D341Med (cell line): ENCODE measurements at regions not wholly inside any gene's neighbourhood (a gene's known extent, or its start where the extent isn't known, plus 50 kb on each side); places are given as distances from the start of the nearest gene placed in this dataset.

Source experiments
- DNase-seq: peaks from one replicate; pipeline ENCODE4 v3.0.0; 2012; ENCODE audit warnings: low spot score

DNA sequence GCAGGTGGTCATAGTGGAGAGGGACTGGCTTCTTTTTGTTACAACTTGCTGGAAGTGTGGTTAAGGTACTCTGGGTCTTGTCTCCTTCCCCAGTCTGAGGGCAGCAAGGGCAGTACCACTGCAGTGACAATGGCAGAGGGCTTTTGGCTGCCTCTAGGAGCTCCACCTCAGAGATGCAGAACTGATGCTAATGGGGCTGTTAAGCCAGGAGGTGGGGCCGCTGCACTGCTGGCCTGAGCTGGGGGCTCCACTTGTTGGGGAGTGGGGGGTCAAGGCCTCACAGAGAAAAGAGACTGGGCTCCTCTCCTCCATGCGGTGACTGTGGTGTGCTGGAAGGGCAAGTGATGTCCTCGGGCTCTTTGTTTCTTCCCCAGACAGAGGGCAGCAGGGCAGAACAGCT lies 135.7 kb downstream of the DSEL start:
- DNase-seq: no peak

DNA sequence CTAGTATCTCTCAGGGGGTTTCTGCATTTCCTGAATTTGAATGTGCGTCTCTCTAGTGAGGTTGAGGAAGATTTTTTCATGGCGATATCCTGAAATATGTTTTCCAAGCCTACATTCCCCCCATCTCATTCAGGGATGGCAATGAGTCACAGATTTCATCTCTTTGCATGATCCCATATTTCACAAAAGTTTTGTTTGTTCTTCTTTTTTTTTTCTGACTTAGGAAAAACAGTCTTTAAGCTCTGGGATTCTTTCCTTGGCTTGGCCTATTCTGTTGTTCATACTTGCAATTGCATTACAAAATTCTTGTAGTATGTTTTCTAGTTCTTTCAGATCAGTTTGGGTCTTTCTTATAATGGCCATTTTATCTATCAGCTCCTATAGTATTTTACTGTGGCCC lies 136.5 kb downstream of the DSEL start:
- DNase-seq: no peak

DNA sequence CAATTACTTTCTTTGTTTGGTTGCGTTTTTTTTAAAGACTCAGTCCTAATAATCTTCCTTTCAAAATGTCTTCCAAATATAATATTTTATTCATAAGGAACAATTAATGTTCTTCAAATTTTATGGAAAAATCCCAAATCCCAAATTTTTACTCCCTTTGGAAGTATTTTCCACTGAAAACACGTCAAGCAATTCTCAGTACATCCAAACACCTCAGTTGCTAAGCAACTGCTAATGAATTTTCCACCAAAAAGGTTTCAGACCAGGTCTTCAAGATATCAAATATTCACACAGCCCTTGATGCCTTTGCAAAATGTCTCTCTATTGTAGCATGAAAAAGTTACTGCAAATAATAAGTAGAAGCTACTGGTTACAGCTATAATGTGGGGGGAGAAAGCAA lies 140.1 kb downstream of the DSEL start:
- DNase-seq: no peak

DNA sequence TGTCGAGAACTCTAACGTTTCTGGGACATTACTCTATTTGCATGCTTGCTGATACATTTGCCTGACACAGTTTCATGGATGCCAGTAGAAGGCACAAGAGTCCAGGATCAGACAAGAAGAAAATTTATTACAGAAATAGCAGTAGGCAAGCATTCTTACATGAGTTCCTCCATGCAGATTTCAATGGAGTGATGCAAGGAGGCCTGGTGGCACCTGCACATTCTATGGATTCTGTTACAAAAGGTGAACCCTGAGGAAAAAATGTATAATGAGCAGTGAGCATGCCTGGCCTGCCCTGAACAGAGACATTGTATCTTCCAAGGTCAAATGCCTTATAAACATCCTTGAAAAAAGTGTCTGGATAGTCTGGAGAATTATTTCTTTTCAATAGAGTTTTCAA lies 142.9 kb downstream of the DSEL start:
- no peak for DNase-seq

DNA sequence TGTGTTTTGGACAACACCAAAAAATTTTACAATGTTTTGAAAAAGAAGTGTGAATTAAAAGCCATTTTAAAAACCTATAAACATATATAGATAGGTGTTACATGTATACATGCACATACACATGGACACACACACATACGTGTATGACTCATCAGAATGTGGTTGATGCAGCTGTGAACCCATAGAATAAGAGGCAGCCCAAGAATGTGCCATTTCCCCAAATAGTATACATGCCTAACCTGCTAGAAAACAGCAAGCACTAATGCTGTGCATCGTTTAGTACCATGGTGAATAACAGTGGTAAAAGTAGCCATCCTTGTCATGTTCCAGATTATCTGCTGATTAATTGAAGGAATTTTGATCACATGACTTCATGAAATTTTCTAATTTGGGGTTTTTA lies 149.0 kb downstream of the DSEL start:
- no peak for DNase-seq

DNA sequence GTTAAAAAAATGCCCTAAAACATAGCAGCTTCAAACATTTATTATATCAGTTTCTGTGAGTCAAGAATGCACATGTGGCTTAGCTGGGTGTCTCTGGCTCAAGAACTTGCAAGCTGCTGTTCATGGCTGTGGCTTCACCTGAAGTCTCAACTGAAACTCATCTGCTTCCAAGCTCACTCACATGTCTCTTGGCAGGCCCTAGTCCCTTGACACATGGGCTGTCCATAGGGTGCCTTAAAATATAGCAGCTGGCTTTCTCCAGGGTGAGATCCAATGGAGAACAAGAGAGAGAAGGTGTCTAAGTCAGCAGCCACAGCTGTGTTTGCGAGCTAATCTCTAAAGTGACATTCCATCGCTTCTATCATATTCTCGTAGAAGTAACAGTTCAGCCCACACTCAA lies 152.8 kb downstream of the DSEL start:
- DNase-seq: no peak

DNA sequence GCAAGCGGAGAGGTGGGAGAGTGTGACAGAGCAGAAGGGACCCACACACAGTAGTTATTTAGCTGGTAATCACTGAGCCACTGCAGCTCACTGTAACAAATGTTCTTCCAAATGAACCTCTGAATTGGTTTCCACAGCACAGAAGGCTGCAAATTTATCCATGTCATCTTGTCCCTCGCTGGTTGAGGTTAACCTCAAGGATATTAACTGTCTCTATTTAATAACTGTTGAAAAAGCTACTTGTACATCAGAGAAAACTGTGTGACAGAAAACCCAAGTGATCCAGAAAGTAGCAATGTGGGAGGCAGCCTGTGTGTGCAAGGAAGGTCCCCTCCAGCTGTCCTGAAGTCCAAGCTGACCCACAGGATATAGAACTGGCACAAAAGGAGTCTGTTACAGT lies 153.6 kb downstream of the DSEL start:
- DNase-seq: no peak

DNA sequence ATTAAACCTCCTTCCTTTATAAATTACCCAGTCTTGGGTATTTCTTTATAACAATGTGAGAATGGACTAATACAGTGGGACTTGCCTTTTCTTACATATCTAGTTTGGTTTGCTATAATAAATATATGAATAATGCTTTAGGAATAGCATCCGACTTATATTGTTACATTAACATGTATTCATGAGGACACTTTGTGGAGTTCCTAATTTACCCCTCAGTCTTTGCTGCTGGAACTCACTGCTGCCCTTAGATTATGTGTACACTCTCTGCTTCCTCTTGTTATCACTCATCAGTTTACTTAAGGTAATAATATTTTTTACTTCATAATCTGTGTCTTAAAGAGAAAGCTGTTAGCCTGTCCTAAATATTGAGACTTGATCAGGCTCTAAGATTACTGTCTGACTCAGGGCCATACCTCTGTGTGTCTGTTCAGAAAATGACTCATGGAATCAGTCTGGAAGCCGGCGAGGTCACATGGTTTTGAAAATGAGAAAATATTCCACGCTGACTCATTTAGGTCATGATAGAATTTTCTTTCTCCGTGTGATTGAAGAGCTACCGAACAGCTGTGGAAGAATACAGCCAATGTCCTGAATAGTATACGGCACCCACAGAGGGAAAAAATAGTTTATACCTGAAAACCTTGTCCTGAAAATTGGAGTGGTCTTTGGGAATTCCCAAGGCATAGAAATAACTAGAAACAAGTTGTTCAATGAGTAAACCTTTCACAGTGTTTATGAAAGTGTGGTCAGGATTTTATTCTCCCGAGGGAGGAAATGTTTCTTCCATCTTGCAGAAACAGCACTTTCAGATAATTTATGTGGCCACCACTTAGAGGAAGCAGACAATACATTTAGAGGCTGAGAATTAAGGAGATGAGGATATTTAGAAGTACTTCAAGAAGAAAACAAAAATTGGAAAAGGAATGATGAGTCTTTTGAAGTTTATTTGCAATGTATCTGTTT lies 156.4 kb downstream of the DSEL start:
- DNase-seq: no peak

DNA sequence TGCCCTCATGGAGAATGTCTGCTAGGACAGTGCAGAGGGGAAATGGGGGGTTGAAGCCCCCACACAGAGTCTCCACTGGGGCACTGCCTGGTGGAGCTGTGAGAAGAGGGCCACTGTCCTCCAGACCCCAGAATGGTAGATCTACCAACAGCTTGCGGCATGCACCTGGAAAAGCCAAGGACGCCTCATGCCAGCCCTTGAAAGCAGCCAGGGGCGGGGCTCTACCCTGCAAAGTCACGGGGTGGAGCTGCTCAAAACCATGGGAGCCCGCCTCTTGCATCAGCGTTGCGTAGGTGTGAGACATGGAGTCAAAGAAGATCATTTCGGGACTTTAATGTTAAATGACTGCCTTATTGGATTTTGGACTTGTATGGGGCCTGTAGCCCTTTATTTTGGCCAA lies 157.6 kb downstream of the DSEL start:
- no peak for DNase-seq

DNA sequence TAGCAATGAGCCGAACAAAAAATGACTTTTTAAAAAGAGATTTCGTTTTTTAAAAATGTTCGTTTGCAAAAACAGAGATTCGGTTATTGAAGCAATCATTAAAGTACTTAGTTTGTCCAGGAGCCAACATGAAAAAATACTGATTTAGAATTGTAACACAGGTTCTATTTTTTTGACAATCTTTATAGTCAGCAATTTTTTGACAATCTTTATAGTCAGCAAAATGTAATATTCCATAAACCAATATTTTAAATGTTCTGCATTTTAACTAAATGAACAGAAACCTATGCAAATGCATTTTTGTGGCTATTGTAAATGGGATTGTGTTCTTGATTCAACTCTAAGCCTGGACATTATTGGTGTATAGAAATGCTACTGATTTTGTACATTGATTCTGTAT lies 161.8 kb downstream of the DSEL start:
- DNase-seq: no peak

DNA sequence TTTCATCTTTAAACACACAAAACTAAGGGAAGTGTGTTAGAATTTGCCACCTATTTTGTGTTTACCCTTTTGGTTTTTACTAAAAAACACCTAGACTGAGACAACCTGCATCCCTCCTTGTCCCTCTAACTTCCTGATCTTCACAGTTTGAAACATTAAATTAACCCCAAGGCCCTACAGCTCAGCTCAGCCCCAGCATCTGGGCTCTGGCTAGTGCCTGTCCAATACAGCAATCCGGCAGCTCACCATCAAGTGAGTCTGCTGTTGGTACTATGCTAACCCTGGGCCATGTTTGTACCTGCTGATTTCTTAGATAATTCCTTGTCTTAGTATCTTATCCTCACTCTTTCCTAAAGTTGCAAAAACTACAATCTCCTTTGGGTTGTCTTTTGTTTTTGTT lies 162.4 kb downstream of the DSEL start:
- no peak for DNase-seq

DNA sequence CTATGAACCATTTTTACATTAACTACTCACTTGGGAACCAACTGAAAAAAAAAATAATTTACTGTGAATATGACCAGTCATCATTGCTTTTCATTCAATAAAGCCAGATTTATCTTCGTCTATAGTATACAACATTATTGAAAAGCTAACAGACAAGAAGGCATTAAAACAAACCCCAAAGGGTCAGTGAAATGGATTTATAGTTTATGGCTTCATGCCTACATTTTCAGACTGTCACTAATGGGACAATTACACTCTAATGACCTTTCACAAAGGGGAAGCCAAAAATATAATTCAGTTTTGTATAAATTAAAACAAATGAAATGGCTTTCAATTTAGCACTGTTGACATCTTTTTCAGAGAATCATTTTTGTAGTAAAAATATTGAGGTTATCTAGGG lies 169.1 kb downstream of the DSEL start:
- DNase-seq: no peak

DNA sequence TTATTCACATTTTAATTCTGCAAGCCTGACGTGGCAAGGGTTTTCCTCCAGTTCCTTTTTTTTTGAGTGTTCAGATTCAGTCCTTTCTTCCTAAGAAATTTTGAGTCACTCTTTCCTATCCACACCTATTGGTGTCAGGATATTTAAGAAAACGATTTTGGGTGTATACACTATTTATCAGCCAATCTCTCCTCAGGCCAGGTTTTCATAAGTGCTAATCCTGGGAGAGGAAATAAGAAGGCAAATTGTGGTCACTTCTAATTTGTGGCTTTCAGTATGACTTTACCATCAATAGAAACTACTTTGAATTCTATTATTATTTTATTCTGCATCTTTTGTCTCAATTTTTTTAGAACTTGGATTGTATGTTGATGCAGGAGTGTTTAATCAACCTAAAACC lies 174.4 kb downstream of the DSEL start:
- DNase-seq: no peak

DNA sequence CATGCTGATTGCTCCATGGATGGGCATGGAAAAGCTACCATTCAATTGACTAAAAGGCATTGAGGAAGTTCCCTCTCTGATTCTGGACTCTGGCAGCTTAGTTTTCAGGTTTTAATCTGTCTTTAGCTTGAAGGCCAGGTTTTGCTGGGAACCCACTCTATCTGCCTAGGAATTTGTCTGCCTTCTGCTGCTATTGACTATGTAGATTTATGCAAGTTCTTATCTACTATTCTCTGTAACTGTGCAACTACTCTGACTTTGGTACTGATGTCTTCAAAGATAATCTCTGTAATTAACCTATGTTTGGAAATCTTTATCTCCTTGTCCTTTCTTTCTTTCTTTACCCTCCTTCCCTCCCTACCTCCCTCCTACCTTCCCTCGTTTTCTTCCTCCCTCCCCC lies 178.8 kb downstream of the DSEL start:
- DNase-seq: no peak

DNA sequence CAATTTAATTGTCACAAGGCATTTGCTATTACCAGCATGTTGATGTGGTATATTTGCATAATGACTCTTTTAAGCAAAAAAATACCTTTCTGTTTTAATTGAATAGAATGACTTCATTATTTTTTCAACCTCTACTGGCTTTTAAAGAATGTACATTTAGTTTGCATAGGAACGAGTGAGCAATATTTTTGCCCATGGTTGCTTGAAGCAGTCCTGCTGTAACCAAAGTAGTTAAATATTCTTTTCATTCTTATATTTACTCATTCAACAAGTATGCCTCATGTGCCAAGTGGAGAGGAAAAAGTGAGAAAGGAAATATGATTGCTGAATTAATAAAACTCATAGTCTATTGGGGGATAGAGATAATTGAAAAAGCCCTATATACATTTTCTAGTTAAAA lies 184.7 kb downstream of the DSEL start:
- no peak for DNase-seq

DNA sequence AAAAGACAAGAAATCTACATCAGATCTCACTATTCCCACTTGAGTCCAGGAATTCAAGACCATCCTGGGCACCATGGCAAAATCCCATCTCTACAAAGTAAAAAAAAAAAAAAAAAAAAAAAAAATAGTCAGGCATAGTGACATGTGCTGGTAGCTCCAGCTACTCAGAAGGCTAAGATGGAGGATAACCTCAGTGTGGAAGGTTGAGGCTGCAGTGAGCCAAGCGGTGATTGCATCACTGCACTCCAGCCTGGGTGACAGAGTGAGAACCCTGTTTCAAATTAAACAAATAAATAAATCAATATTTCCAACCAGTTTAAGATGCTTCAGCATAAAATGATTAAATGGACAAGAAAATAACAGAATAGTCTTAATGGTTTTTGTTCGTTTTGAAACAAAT lies 197.4 kb downstream of the DSEL start:
- DNase-seq: no peak

DNA sequence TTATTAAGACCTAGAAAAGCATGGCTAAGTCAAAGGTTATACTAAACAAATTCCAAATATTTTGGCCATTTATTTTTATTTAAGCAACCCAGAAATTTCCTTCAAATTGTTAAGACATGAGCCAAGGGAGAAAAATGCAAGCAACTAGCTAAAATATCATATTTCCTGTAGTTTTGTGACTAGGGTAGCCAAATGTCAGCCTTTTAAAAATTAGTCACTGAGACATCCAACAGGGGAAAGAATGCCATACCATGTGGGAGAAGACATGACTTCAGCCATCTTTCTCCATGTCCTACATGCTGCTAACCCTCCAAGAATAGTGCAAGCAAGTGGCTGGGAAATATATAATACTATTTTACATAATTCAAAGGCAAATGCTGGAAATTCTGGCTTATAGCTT lies 197.9 kb downstream of the DSEL start:
- DNase-seq: no peak

DNA sequence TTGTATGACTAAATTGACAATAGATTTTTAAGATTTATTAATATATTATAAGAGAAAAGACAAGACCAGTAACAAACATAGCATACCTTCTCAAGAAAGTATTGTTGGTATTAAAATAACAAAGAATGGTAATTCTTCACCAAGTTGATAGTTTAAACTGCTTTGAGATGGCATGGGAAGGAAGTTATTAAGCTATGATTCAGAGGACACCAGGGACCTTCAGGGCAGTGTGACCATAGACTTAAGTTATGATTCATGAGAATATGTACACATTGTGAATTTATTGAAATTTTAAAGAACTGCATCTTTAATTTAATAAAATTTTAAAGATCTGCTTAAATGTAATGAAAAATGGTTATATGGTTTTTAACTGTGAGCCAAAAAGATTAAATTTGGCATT lies 205.7 kb downstream of the DSEL start:
- DNase-seq: no peak

DNA sequence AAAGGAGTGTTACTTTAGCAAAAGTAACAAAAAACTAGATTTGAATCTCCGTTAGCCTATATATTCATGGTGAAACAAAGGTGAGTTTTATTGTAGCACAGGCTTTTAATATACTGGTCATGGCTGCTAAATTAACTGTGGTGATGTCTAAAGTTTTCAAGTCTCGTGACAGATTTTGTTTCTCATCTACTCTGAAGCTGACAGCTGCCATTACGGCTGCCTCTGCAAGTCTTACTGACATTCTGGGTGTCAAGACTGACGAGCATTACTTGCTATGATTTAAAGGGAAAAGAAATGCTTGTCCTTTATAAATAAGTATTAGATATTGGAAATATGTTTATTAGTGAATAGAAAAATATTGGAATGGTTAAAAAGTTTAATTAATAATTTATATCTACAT lies 207.7 kb downstream of the DSEL start:
- no peak for DNase-seq

DNA sequence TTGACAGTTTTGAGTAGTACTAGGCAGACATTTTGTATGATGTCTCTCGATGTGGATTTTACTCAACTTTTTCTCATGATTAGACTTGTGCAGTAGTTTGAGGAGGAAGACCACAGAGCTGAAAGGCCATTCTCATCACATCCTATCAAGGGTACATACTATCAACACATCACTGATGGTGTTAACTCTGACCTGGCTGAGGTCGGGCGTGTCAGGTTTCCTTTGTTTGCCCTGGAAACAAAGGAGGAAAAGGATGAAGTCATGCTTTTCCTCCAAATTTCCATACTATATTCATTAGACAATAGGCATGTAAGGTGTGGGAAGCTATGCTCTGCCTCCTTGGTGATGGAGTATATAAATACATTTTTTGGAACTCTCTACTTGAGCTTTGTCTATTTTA lies 211.1 kb downstream of the DSEL start:
- no peak for DNase-seq

DNA sequence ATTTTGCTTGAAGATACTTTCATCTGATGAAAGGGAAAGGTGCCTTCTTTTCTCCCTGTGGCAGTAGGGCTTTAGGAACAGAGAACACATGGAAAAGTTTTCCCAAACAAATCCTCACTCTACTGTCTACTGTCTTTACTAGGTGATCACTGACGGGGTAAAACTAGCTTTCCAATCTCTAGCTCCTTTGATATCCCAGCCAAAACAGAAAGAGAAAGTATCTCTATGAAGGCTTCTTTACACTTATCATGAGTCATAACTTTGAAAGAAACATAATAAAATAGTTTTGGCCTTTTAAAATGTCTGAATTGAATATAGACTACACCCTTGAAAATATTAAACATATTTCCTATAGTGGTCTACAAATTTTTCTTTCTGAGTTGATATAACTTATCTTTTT lies 214.5 kb downstream of the DSEL start:
- DNase-seq: no peak

DNA sequence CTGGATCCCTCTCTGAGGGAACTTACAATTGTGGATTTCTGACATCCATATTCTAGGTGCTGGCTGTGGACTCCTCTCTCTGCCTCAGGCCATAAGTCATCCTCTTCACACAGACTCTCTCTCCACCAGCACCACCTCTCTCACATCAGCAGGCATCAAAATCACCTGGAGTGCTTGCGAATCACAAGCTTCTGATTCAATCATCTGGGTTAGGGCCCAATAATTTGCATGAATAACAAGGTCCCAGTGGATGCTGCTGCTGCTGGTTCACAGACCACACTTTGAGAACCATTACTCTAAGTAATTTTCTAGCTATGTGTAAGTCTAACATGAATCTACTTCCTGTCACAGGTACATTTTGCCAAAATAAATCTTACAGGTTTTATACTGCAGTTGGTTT lies 214.9 kb downstream of the DSEL start:
- no peak for DNase-seq

DNA sequence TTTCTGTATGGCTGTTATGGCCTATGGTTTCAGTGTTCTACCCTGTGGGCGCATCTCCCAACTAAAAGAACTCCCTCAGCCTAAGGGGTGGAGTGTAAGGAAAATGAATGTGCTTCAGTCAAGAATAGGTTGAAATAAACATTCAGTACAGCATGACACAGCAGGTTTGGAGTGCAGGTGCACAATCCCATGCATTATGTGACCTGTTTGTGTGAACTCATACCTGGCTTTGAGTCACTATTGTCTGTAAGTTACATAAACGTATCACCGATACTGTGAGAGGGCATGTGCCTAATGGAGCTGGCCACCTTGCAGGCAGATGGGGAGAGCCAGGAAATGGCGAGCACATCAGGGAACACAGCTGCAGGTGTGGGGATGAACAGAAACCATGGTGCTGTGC lies 216.0 kb downstream of the DSEL start:
- no peak for DNase-seq

DNA sequence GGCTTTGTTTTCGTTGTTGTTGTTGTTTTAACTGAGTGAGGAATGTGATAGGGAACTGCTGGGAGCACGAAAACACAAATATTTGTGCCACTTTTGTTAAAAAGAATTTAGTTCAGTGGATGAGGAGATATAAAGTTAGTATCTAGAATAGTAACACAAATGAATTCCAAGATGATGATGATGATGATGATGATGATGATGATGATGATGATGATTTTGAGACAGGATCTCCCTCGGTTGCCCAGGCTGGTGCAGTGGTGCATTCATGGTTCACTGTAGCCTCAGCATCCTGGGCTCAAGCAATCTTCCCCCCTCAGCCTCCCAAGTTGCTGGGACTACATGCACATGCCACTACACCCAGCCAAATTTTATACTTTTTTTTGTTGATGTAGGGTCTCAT lies 223.7 kb downstream of the DSEL start:
- no peak for DNase-seq
